GM18907 (cell line): ENCODE measurements at regions not wholly inside any gene's neighbourhood (a gene's known extent, or its start where the extent isn't known, plus 50 kb on each side); places are given as distances from the start of the nearest gene placed in this dataset.
"Not testable (repeated sequence)": the region's sequence is repeated elsewhere in the genome, so short reads cannot be mapped to it uniquely, and the experiment has no call there.

Experiments used
- ATAC-seq: cut with Tn5 transposase; IDR thresholded peaks from one replicate; pipeline ENCODE4 v1.9.1; 2021; ENCODE audit warnings: mild to moderate bottlenecking, moderate library complexity; ENCODE audit not compliant: unreplicated experiment

GRCh38 chr14:58878439-58879139 lies 240.8 kb downstream of the DACT1 start:
- ATAC-seq, result no peak

DNA sequence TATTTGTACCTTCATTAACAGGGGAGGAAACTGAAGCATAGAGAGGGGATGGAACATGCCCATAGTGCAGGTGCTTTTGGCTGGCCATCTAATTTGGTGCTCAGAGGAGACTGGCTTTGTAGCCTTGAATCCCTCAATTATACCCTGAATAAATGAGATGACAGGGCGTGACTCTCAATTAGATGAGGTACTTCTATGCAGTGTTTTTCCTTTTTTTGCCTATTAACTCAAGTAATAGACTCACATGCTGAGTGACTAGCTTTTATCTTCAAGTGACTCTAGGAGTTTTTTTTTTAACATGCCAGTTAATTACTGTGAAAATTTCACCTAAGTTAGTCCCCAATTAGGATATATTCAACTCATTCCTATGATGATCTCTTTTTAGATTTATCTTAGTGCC lies 243.7 kb downstream of the DACT1 start:
- no peak for ATAC-seq

- ATAC-seq, result no peak
Observed at GRCh38 chr14:58882577-58883018, 244.8 kb downstream of the DACT1 start.

GRCh38 chr14:58884442-58884841 lies 246.7 kb downstream of the DACT1 start:
- no peak for ATAC-seq

DNA sequence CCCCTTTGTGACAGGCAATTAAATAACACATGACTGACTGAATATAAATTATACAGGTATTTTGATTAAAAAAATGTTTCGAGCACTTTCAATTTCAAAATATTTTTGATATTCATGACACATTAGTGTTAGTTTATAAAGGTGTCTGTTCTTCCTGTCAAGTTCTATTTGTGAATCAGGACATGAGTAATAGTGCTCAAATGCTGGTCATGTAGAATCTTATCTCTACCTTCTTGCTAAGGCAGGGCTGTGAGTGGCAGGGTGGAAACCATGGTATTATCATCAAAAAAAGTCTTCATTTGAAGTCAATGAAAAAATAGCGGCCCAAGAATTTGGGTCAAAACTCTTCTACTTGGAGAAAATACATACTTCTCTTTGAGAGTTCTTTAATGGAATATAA lies 250.2 kb downstream of the DACT1 start:
- ATAC-seq, result no peak

GRCh38 chr14:58898655-58899316 lies 261.0 kb downstream of the DACT1 start:
- ATAC-seq, result no peak

GRCh38 chr14:58899317-58899713 lies 261.6 kb downstream of the DACT1 start:
- no peak for ATAC-seq

DNA sequence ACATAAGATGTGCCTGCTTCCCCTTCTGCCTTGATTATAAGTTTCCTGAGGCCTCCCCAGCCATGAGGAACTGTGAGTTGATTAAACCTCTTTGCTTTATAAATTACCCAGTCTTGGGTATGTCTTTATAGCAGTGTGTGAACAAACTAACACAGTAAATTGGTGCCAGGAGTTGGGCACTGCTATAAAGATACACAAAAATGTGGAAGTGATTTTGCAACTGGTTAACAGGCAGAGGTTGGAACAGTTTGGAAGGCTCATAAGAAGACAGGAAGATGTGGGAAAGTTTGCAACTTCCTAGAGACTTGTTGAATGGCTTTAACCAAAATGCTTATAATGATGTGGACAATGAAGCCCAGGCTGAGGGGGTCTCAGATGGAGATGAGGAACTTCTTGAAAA lies 264.1 kb downstream of the DACT1 start:
- no peak for ATAC-seq

GRCh38 chr14:58904776-58905175 lies 267.0 kb downstream of the DACT1 start:
- ATAC-seq, result no peak

DNA sequence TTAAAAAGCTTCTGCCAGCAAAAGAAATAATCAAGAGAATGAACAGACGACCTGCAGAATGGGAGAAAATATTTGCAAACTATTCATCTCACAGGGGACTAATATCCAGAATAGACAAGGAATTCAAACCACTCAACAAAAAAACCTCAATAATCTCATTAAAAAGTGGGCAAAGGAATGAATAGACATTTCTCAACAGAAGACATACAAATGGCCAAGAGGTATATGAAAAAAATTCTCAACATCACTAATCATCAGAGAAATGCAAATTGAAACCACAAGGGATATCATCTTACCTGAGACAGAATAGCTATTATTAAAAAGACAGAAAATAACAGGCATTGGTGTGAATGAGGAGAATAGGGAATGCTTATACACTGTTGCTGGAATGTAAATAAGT lies 270.0 kb downstream of the DACT1 start:
- no peak for ATAC-seq

GRCh38 chr14:58912287-58912686 lies 274.5 kb downstream of the DACT1 start:
- ATAC-seq, result no peak

GRCh38 chr14:58912799-58913432 lies 275.2 kb downstream of the DACT1 start:
- no peak for ATAC-seq

GRCh38 chr14:58914279-58914855 lies 274.1 kb upstream of the DAAM1 start:
- no peak for ATAC-seq

GRCh38 chr14:58915646-58916045 lies 272.8 kb upstream of the DAAM1 start:
- no peak for ATAC-seq

GRCh38 chr14:58918066-58918738 lies 270.3 kb upstream of the DAAM1 start:
- no peak for ATAC-seq

GRCh38 chr14:58919217-58919616 lies 269.2 kb upstream of the DAAM1 start:
- no peak for ATAC-seq

DNA sequence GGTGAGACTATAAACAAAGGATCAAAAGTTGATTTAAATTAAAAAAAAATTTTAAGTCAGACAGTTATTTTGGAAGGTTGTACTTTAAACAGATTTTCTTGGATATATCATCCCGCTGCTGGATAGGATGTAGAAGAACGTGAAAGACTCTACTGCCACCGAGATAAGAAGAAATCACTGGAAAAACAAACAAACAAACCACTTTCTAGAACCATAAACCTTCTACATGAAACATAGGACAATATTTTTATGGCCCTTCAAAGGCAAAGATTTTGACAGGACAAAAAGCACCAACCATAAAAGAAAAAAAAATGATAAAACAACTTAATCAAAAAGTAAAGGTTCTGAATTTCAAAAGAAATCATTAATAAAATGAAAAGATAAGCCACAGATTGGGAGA lies 268.2 kb upstream of the DAAM1 start:
- ATAC-seq, result no peak

DNA sequence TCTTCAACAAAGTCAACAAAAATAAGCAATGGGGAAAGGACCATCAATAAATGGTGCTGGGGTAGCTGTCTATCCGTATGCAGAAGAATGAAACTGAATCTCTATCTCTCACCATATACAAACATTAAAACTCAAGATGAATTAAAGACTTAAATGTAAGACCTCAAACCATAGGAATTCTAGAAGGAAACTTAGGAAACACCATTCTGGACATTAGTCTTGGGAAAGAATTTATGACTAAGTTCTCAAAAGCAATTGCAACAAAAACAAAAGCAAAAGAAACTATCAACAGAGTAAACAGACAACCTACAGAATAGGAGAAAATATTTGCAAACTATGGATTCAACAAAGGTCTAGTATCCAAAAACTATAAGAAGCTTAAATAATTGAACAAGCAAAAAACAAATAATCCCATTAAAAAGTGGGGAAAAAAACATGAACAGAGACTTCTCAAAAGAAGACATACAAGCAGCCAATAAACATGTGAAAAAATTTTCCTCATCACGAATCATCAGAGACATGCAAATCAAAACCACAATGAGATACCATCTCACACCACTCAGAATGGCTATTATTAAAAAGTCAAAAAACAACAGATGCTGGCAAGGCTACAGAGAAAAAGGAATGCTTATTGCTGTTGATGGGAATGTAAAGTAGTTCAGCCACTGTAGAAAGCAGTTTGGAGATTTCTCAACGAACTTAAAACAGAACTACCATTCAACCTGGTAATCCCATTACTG lies 266.1 kb upstream of the DAAM1 start:
- ATAC-seq, result not testable (repeated sequence)

DNA sequence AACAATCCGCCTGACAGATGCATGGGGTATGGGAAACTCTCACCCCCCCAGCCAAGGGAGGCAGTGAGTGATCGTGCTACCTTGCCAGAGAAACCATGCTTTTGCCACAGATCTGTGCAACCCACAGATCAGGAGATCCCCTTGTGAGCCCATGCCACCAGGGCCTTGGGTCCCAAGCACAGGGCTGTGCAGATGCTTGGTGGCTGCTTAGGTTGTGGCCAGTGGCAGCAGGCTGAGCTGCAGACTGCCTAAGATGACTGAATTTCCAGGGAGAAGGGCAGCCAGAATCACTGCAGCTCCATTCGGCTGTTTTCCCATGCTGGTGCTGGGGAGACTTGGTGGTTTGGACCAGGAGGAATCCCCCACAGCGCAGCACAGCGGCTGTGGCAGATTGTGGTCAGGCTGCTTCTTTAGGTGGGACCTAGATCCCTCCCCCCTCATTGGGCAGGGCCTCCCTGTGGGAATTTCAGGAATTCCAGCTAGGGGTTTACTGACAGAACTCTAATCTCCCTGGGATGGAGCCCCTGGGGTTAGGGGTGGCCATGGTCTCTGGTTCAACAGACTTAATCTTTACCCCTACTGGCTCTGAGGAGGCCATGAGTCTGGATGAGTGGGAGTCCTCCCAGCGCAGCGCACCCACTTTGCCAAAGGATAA lies 264.6 kb upstream of the DAAM1 start:
- ATAC-seq, result no peak

- ATAC-seq, result no peak
Observed at GRCh38 chr14:58941629-58942028, 246.8 kb upstream of the DAAM1 start.
